GM19240 (cell line): ENCODE measurements at regions not wholly inside any gene's neighbourhood (a gene's known extent, or its start where the extent isn't known, plus 50 kb on each side); places are given as distances from the start of the nearest gene placed in this dataset.
A peak's percentile ranks its signal among the peaks of the same experiment; 100 is the strongest.

Source experiments
- DNase-seq: peaks from one replicate; pipeline ENCODE4 v3.0.0; 2011; ENCODE audit warnings: low spot score; ENCODE audit not compliant: insufficient read length

GRCh38 chr14:65185829-65186228, 83.5 kb upstream of the MAX start:
- no peak for DNase-seq

GRCh38 chr14:65186951-65187350, 84.6 kb upstream of the MAX start:
- DNase-seq, result no peak

GRCh38 chr14:65187421-65188049, 85.2 kb upstream of the MAX start:
- DNase-seq, result no peak

- no peak for DNase-seq
These were observed 88.0 kb upstream of the MAX start for GRCh38 chr14:65190312-65190711.

GRCh38 chr14:65191716-65192115, 89.4 kb upstream of the MAX start:
- DNase-seq, result no peak

GRCh38 chr14:65192686-65193085, 90.4 kb upstream of the MAX start:
- DNase-seq, result no peak

GRCh38 chr14:65193916-65194590, 91.7 kb upstream of the MAX start:
- no peak for DNase-seq

GRCh38 chr14:65195042-65195719, 92.9 kb upstream of the MAX start:
- DNase-seq, result peak; percentile 33

- DNase-seq, result no peak
These were observed 96.0 kb upstream of the MAX start for GRCh38 chr14:65198346-65198745.

- no peak for DNase-seq
These were observed 98.1 kb upstream of the MAX start for GRCh38 chr14:65200454-65200853.

GRCh38 chr14:65203574-65203973, 101.3 kb upstream of the MAX start:
- DNase-seq, result no peak

- no peak for DNase-seq
These were observed 101.7 kb upstream of the MAX start for GRCh38 chr14:65204056-65204455.

- no peak for DNase-seq
These were observed 103.7 kb upstream of the MAX start for GRCh38 chr14:65206078-65206447.

- peak; percentile 19 for DNase-seq
These were observed 104.3 kb upstream of the MAX start for GRCh38 chr14:65206448-65207096.

GRCh38 chr14:65208548-65208947, 106.2 kb upstream of the MAX start:
- no peak for DNase-seq

- no peak for DNase-seq
These were observed 108.0 kb upstream of the MAX start for GRCh38 chr14:65210118-65210821.

GRCh38 chr14:65210822-65211182, 108.5 kb upstream of the MAX start:
- DNase-seq, result no peak

GRCh38 chr14:65211341-65211987, 109.1 kb upstream of the MAX start:
- DNase-seq, result no peak

- DNase-seq, result no peak
These were observed 111.0 kb upstream of the MAX start for GRCh38 chr14:65213316-65213715.

- DNase-seq, result no peak
These were observed 112.4 kb upstream of the MAX start for GRCh38 chr14:65214741-65215140.

GRCh38 chr14:65219353-65219752, 117.0 kb upstream of the MAX start:
- no peak for DNase-seq
